A673 (cell line): ENCODE measurements at regions not wholly inside any gene's neighbourhood (a gene's known extent, or its start where the extent isn't known, plus 50 kb on each side); places are given as distances from the start of the nearest gene placed in this dataset.

Experiments used
- BruUV-seq: library from RNA; stranded (reverse); fragments of 400-500 nt; replicated peaks from 2 replicates; lab custom pipeline; 2021; lab: Mats Ljungman, UMichigan
- CTCF ChIA-PET: fragments of 300-600 bp; sonication (Branson Sonifier 250); formaldehyde crosslinking; loops from one replicate; lab custom pipeline; 2022; ENCODE audit warnings: antibody characterized with exemption; lab: Charles Lee
- POLR2A ChIA-PET: fragments of 300-600 bp; sonication (Branson Sonifier 250); formaldehyde crosslinking; loops from one replicate; lab custom pipeline; 2022; ENCODE audit warnings: antibody characterized with exemption; ENCODE audit not compliant: low non-redundant PET; lab: Charles Lee
- DNase-seq: peaks from one replicate; pipeline ENCODE4 v3.0.0-alpha.2; 2015; ENCODE audit warnings: low spot score
- H3K27ac ChIP-seq: fragments of 200-600 bp; sonication (generic); 2 replicates; pipeline ENCODE4 v1.5.1; 2016; ENCODE audit warnings: mixed run types, low read depth, mild to moderate bottlenecking, mixed read lengths, antibody characterized with exemption, low read length; ENCODE audit not compliant: poor library complexity, severe bottlenecking
- H3K27me3 ChIP-seq: fragments of 200-600 bp; sonication (generic); replicated peaks from 2 replicates; pipeline ENCODE4 v1.6.1; 2017; ENCODE audit warnings: mixed run types, low read depth, mild to moderate bottlenecking, mixed read lengths, antibody characterized with exemption, low read length; ENCODE audit not compliant: insufficient read depth, poor library complexity
- H3K36me3 ChIP-seq: fragments of 200-600 bp; sonication (generic); 2 replicates; pipeline ENCODE4 v1.6.1; 2016; ENCODE audit warnings: mixed run types, mild to moderate bottlenecking, mixed read lengths, antibody characterized with exemption, low read length; ENCODE audit not compliant: insufficient read depth, poor library complexity, severe bottlenecking
- H3K4me1 ChIP-seq: fragments of 200-600 bp; sonication (generic); 2 replicates; pipeline ENCODE4 v1.6.1; 2017; ENCODE audit warnings: mixed run types, mild to moderate bottlenecking, mixed read lengths, antibody characterized with exemption, low read length; ENCODE audit not compliant: insufficient read depth, poor library complexity, severe bottlenecking
- H3K4me3 ChIP-seq: fragments of 200-600 bp; sonication (generic); 2 replicates; pipeline ENCODE4 v1.5.1; 2016; ENCODE audit warnings: low read depth, mixed run types, mild to moderate bottlenecking, mixed read lengths, low read length; ENCODE audit not compliant: poor library complexity, severe bottlenecking
- H3K9me3 ChIP-seq: fragments of 200-600 bp; sonication (generic); 2 replicates; pipeline ENCODE4 v1.6.1; 2016; ENCODE audit warnings: mixed run types, low read depth, mild to moderate bottlenecking, mixed read lengths, antibody characterized with exemption, low read length; ENCODE audit not compliant: poor library complexity, severe bottlenecking
- CTCF ChIP-seq: fragments of 300-800, 200-600 bp; sonication (generic); conservative IDR thresholded peaks from 2 replicates; pipeline ENCODE4 v1.5.1; 2017; ENCODE audit warnings: low read depth, mild to moderate bottlenecking, antibody characterized with exemption, low read length, moderate library complexity, mixed read lengths
- EZH2 ChIP-seq: fragments of 200-600 bp; sonication (generic); IDR thresholded peaks from 2 replicates; pipeline ENCODE4 v1.6.1; 2017; ENCODE audit warnings: borderline replicate concordance, low read depth, mild to moderate bottlenecking, mixed read lengths, antibody characterized with exemption, low read length; ENCODE audit not compliant: poor library complexity, severe bottlenecking
- intact Hi-C: fragments of 100-400 bp; cut with micrococcal nuclease; formaldehyde crosslinking; loops from one replicate; pipeline ENCODE4 v1.10.0; 2022; ENCODE audit not compliant: unreplicated experiment

- intact Hi-C loops = no loop called here
- H3K4me3 ChIP-seq = no peak overlapping the region
- peaks cover 36% of the 10 kb centered on the region for H3K4me1 ChIP-seq
- POLR2A ChIA-PET = no interaction called here
- DNase-seq = peak; percentile 85
- no peaks in the 10 kb centered on the region for H3K36me3 ChIP-seq
- TF ChIP-seq EZH2 (no peak), CTCF (no peak)
- BruUV-seq = no TSS peak
- H3K27me3 ChIP-seq = no peaks in the 10 kb centered on the region
- no peaks in the 10 kb centered on the region for H3K9me3 ChIP-seq
- no peak overlapping the region for H3K27ac ChIP-seq
- CTCF ChIA-PET = no interaction called here
Measured at GRCh38 chr3:105195260-105195659, 171.4 kb upstream of the ALCAM start.

- CTCF ChIA-PET = no interaction called here
- no peaks in the 10 kb centered on the region for H3K9me3 ChIP-seq
- BruUV-seq = no TSS peak
- POLR2A ChIA-PET = no interaction called here
- H3K27ac ChIP-seq = no peak overlapping the region
- no peaks in the 10 kb centered on the region for H3K27me3 ChIP-seq
- peaks cover 38% of the 10 kb centered on the region for H3K4me1 ChIP-seq
- no peak overlapping the region for H3K4me3 ChIP-seq
- intact Hi-C loops = no loop called here
- DNase-seq = no peak
- TF ChIP-seq EZH2 (no peak), CTCF (no peak)
- H3K36me3 ChIP-seq = no peaks in the 10 kb centered on the region
Measured at GRCh38 chr3:105197863-105198262, 168.8 kb upstream of the ALCAM start.

GRCh38 chr3:105199217-105199616, 167.5 kb upstream of the ALCAM start:
- BruUV-seq = no TSS peak
- Histone ChIP-seq H3K27me3 (no peaks in the 10 kb centered on the region), H3K27ac (no peak overlapping the region), H3K9me3 (no peaks in the 10 kb centered on the region), H3K4me1 (peaks cover 34% of the 10 kb centered on the region), H3K4me3 (no peak overlapping the region), H3K36me3 (no peaks in the 10 kb centered on the region)
- TF ChIP-seq EZH2 = no peak
- no peak for TF ChIP-seq CTCF
- no peak for DNase-seq
- CTCF ChIA-PET = no interaction called here
- intact Hi-C loops = no loop called here
- POLR2A ChIA-PET = no interaction called here
